HCT116 (cell line): ENCODE measurements at regions not wholly inside any gene's neighbourhood (a gene's known extent, or its start where the extent isn't known, plus 50 kb on each side); places are given as distances from the start of the nearest gene placed in this dataset.

Experiments
- ATAC-seq: fragments of 200-7000 bp; cut with Tn5 transposase; 2 replicates; pipeline ENCODE4 v1.9.1; 2020; ENCODE audit warnings: mild to moderate bottlenecking, moderate library complexity
- BruUV-seq: library from RNA; stranded (reverse); fragments of 400-500 nt; replicated peaks from 2 replicates; lab custom pipeline; 2021; lab: Mats Ljungman, UMichigan
- CTCF ChIA-PET: fragments of 300-600 bp; sonication (Branson Sonifier 250); formaldehyde crosslinking; loops from one replicate; lab custom pipeline; 2021; ENCODE audit warnings: antibody characterized with exemption; lab: Charles Lee
- POLR2A ChIA-PET: fragments of 300-600, 350-600 bp; sonication (Branson Sonifier 250); formaldehyde crosslinking; loops from one replicate; lab custom pipeline; 2021; ENCODE audit warnings: antibody characterized with exemption; lab: Charles Lee
- RAD21 ChIA-PET, 2 experiments: fragments of 300-600 bp; sonication (Branson Sonifier 250); formaldehyde crosslinking; loops; one replicate each; lab custom pipeline; 2023; ENCODE audit warnings: low total read pairs in 2 of 2; ENCODE audit not compliant: uncharacterized antibody in 2 of 2, unreplicated experiment in 2 of 2, low non-redundant PET in 1 of 2; lab: Charles Lee
- DNase-seq: peaks from one replicate; pipeline ENCODE4 v3.0.0-alpha.2; 2010; ENCODE audit warnings: low read depth, low spot score
- H2AFZ ChIP-seq: fragments of 200-600 bp; shearing (Covaris generic), sonication (generic); 2 replicates; pipeline ENCODE4 v1.6.1; 2017; ENCODE audit warnings: low read depth, mixed run types, mixed read lengths, antibody characterized with exemption, low read length; ENCODE audit not compliant: poor library complexity, severe bottlenecking
- H3K27ac ChIP-seq: 2 replicates; pipeline ENCODE4 v1.5.1; 2012; ENCODE audit warnings: low read depth, low read length
- H3K27me3 ChIP-seq: fragments of 200-600 bp; sonication (generic); 2 replicates; pipeline ENCODE4 v1.6.1; 2016; ENCODE audit warnings: mixed run types, low read length, mixed read lengths; ENCODE audit not compliant: insufficient read depth
- H3K36me3 ChIP-seq, 2 experiments: fragments of 200-500 bp in 1 of 2; fragments of 200-600 bp in 1 of 2; sonication (Bioruptor generic) in 1 of 2; sonication (generic) in 1 of 2; 2 replicates each; pipeline versions ENCODE4 v1.5.1 to v1.6.1; 2014 to 2016; ENCODE audit warnings: low read length in 2 of 2, inconsistent platforms in 1 of 2, mixed read lengths in 1 of 2, mixed run types in 1 of 2; ENCODE audit not compliant: insufficient read depth in 2 of 2, control insufficient read depth in 1 of 2
- H3K4me1 ChIP-seq, 2 experiments: fragments of 200-600 bp in 1 of 2; sonication (generic) in 1 of 2; 2 replicates each; pipeline versions ENCODE4 v1.5.1 to v1.6.1; 2012 to 2017; ENCODE audit warnings: low read length in 2 of 2, inconsistent platforms in 1 of 2, mild to moderate bottlenecking in 1 of 2, mixed read lengths in 1 of 2, mixed run types in 1 of 2, moderate library complexity in 1 of 2; ENCODE audit not compliant: insufficient read depth in 2 of 2, control insufficient read depth in 1 of 2
- H3K4me2 ChIP-seq: fragments of 200-600 bp; sonication (generic); 2 replicates; pipeline ENCODE4 v1.6.1; 2017; ENCODE audit warnings: mixed run types, low read length, mixed read lengths
- H3K4me3 ChIP-seq, 2 experiments: fragments of 200-600 bp in 1 of 2; sonication (generic) in 1 of 2; replicated peaks in 1 of 2; 2 replicates each; pipeline ENCODE4 v1.5.1; 2011 to 2016; ENCODE audit warnings: low read length in 2 of 2, control low read depth in 1 of 2, low read depth in 1 of 2, mild to moderate bottlenecking in 1 of 2, mixed read lengths in 1 of 2, mixed run types in 1 of 2
- H3K79me2 ChIP-seq: fragments of 200-600 bp; sonication (generic); 2 replicates; pipeline ENCODE4 v1.6.1; 2017; ENCODE audit warnings: mild to moderate bottlenecking, mixed run types, low read length, moderate library complexity, mixed read lengths; ENCODE audit not compliant: insufficient read depth
- H3K9ac ChIP-seq: fragments of 200-600 bp; sonication (generic); 2 replicates; pipeline ENCODE4 v1.6.1; 2016; ENCODE audit warnings: low read length, mixed read lengths
- H3K9me2 ChIP-seq: fragments of 200-600 bp; sonication (generic), shearing (Covaris generic); 2 replicates; pipeline ENCODE4 v1.6.1; 2017; ENCODE audit warnings: mixed run types, mild to moderate bottlenecking, moderate library complexity; ENCODE audit not compliant: insufficient read depth
- H3K9me3 ChIP-seq, 2 experiments: fragments of 200-500 bp in 1 of 2; fragments of 200-600 bp in 1 of 2; sonication (Bioruptor generic) in 1 of 2; sonication (generic) in 1 of 2; 2 replicates each; pipeline ENCODE4 v1.6.1; 2014 to 2017; ENCODE audit warnings: low read length in 2 of 2, mixed read lengths in 2 of 2, inconsistent platforms in 1 of 2, low read depth in 1 of 2, mild to moderate bottlenecking in 1 of 2, mixed run types in 1 of 2, moderate library complexity in 1 of 2; ENCODE audit not compliant: control insufficient read depth in 1 of 2, insufficient read depth in 1 of 2
- H4K20me1 ChIP-seq: fragments of 200-600 bp; sonication (generic), shearing (Covaris generic); 2 replicates; pipeline ENCODE4 v1.6.1; 2017; ENCODE audit warnings: mixed run types, mild to moderate bottlenecking, moderate library complexity; ENCODE audit not compliant: insufficient read depth
- CEBPB ChIP-seq: IDR thresholded peaks from 2 replicates; pipeline ENCODE4 v1.6.1; 2012; ENCODE audit warnings: low read depth
- ELF1 ChIP-seq: IDR thresholded peaks from 2 replicates; pipeline ENCODE4 v1.6.1; 2012; ENCODE audit warnings: low read depth, borderline replicate concordance
- EZH2 ChIP-seq: fragments of 200-600 bp; sonication (generic); IDR thresholded peaks from 2 replicates; pipeline ENCODE4 v1.6.1; 2017; ENCODE audit warnings: antibody characterized with exemption, mixed run types
- FOSL1 ChIP-seq: IDR thresholded peaks from 2 replicates; pipeline ENCODE4 v1.6.1; 2012; ENCODE audit warnings: low read depth
- JUND ChIP-seq: IDR thresholded peaks from 2 replicates; pipeline ENCODE4 v1.6.1; 2012
- POLR2AphosphoS5 ChIP-seq: IDR thresholded peaks from 2 replicates; pipeline ENCODE4 v1.6.1; 2011; ENCODE audit warnings: mild to moderate bottlenecking, low read depth, low read length, moderate library complexity
- SIN3A ChIP-seq: IDR thresholded peaks from 2 replicates; pipeline ENCODE4 v1.6.1; 2012; ENCODE audit warnings: low read depth
- SRF ChIP-seq: IDR thresholded peaks from 2 replicates; pipeline ENCODE4 v1.6.1; 2012; ENCODE audit warnings: low read depth
- TCF7L2 ChIP-seq: IDR thresholded peaks from 2 replicates; pipeline ENCODE4 v1.7.0; 2011; ENCODE audit warnings: borderline replicate concordance, inconsistent platforms; ENCODE audit not compliant: insufficient read depth, insufficient read length; ENCODE audit errors: extremely low read depth
- ZFX ChIP-seq: fragments of 450-650 bp; IDR thresholded peaks from 2 replicates; pipeline ENCODE4 v1.6.1; 2017
- intact Hi-C: fragments of 100-400 bp; cut with micrococcal nuclease; formaldehyde crosslinking; loops from 2 replicates; pipeline ENCODE4 v1.10.0; 2022
- TF ChIP-seq, protein P1 (sequence below): IDR thresholded peaks from 2 replicates; pipeline ENCODE4 v1.6.1; 2012
- TF ChIP-seq, protein P2 (sequence below), 3 experiments: fragments of 200-600 bp in 1 of 3; sonication (generic) in 1 of 3; IDR thresholded peaks in 2 of 3; conservative IDR thresholded peaks in 1 of 3; 2 replicates each; pipeline ENCODE4 v1.5.1; 2012 to 2017; ENCODE audit warnings: low read depth in 2 of 3, low read length in 2 of 3, antibody characterized with exemption in 1 of 3, borderline replicate concordance in 1 of 3, control low read depth in 1 of 3, mild to moderate bottlenecking in 1 of 3, mixed read lengths in 1 of 3, mixed run types in 1 of 3, moderate library complexity in 1 of 3; ENCODE audit not compliant: insufficient read depth in 1 of 3
- TF ChIP-seq, protein P3 (sequence below): IDR thresholded peaks from 2 replicates; pipeline ENCODE4 v1.6.1; 2012
- TF ChIP-seq, protein P4 (sequence below): IDR thresholded peaks from 2 replicates; pipeline ENCODE4 v1.6.1; 2011; ENCODE audit warnings: mild to moderate bottlenecking, low read length, moderate library complexity; ENCODE audit not compliant: insufficient replicate concordance; ENCODE audit errors: extremely low read depth

DNA sequence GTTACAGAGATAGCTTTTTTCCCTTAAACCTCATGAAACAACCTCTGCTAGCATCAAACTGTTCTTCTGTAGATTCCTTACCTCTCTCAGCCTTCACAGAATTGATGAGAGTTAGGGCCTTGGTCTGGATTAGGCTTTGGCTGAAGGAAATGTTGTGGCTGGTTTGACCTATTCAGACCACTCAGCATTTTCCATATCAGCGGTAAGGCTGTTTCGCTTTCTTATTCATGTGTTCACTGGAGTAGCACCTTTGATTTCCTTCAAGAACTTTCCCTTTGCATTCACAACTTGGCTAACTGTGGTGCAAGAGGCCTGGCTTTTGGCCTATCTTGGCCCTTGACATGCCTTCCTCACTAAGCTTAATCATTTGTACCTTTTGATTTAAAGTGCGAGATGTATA is 50.7 kb upstream of the NRXN3 start:
- no peak for DNase-seq
- no peak overlapping the region for H3K27ac ChIP-seq
- ChIA-PET CTCF (no interaction called here), POLR2A (no interaction called here), RAD21 (no interaction called here)
- no peaks in the 10 kb centered on the region for H4K20me1 ChIP-seq
- no peak overlapping the region for H3K4me3 ChIP-seq
- H3K9me2 ChIP-seq: no peaks in the 10 kb centered on the region
- BruUV-seq: no TSS peak
- H3K79me2 ChIP-seq: no peaks in the 10 kb centered on the region
- no peaks in the 10 kb centered on the region for H3K4me1 ChIP-seq
- ATAC-seq: no peak
- no peak overlapping the region for H3K4me2 ChIP-seq
- H2AFZ ChIP-seq: no peak overlapping the region
- no peaks in the 10 kb centered on the region for H3K36me3 ChIP-seq
- peaks cover 30% of the 10 kb centered on the region for H3K27me3 ChIP-seq
- no peaks in the 10 kb centered on the region for H3K9me3 ChIP-seq
- TF ChIP-seq SRF (no peak), FOSL1 (no peak), SIN3A (no peak), TCF7L2 (no peak), JUND (no peak), POLR2AphosphoS5 (no peak), EZH2 (no peak), CEBPB (no peak), ELF1 (no peak), ZFX (no peak)
- TF ChIP-seq, protein P1, sequence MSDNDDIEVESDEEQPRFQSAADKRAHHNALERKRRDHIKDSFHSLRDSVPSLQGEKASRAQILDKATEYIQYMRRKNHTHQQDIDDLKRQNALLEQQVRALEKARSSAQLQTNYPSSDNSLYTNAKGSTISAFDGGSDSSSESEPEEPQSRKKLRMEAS: no peak
- TF ChIP-seq, protein P2, sequence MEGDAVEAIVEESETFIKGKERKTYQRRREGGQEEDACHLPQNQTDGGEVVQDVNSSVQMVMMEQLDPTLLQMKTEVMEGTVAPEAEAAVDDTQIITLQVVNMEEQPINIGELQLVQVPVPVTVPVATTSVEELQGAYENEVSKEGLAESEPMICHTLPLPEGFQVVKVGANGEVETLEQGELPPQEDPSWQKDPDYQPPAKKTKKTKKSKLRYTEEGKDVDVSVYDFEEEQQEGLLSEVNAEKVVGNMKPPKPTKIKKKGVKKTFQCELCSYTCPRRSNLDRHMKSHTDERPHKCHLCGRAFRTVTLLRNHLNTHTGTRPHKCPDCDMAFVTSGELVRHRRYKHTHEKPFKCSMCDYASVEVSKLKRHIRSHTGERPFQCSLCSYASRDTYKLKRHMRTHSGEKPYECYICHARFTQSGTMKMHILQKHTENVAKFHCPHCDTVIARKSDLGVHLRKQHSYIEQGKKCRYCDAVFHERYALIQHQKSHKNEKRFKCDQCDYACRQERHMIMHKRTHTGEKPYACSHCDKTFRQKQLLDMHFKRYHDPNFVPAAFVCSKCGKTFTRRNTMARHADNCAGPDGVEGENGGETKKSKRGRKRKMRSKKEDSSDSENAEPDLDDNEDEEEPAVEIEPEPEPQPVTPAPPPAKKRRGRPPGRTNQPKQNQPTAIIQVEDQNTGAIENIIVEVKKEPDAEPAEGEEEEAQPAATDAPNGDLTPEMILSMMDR (IDR thresholded peaks at IDR 0.05 in 2 of 3, conservative IDR thresholded peaks at IDR 0.05 in 1 of 3; ENCODE audit: borderline replicate concordance in 1 of 3, insufficient read depth in 1 of 3, low read depth in 2 of 3, low read length in 2 of 3): no peak
- TF ChIP-seq, protein P3, sequence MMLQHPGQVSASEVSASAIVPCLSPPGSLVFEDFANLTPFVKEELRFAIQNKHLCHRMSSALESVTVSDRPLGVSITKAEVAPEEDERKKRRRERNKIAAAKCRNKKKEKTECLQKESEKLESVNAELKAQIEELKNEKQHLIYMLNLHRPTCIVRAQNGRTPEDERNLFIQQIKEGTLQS: no peak
- TF ChIP-seq, protein P4, sequence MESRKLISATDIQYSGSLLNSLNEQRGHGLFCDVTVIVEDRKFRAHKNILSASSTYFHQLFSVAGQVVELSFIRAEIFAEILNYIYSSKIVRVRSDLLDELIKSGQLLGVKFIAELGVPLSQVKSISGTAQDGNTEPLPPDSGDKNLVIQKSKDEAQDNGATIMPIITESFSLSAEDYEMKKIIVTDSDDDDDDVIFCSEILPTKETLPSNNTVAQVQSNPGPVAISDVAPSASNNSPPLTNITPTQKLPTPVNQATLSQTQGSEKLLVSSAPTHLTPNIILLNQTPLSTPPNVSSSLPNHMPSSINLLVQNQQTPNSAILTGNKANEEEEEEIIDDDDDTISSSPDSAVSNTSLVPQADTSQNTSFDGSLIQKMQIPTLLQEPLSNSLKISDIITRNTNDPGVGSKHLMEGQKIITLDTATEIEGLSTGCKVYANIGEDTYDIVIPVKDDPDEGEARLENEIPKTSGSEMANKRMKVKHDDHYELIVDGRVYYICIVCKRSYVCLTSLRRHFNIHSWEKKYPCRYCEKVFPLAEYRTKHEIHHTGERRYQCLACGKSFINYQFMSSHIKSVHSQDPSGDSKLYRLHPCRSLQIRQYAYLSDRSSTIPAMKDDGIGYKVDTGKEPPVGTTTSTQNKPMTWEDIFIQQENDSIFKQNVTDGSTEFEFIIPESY: no peak
- TF ChIP-seq, all 23 proteins: peak for 0
- H3K9ac ChIP-seq: no peak overlapping the region
- intact Hi-C loops: no loop called here
